ENCODE measurements at regions not wholly inside any gene's neighbourhood (a gene's known extent, or its start where the extent isn't known, plus 50 kb on each side); places are given as distances from the start of the nearest gene placed in this dataset.

GRCh38 chr6:155542036-155542435 is 86.4 kb upstream of the NOX3 start:
- TF ChIP-seq POLR2AphosphoS2 (conservative IDR thresholded peaks at IDR 0.05; ENCODE audit: low read length) (no peak), EHMT2 (IDR thresholded peaks at IDR 0.05; ENCODE audit: low read depth) (no peak)

Measured in A549 (cell line).